ENCODE measurements at regions not wholly inside any gene's neighbourhood (a gene's known extent, or its start where the extent isn't known, plus 50 kb on each side); places are given as distances from the start of the nearest gene placed in this dataset.

DNA sequence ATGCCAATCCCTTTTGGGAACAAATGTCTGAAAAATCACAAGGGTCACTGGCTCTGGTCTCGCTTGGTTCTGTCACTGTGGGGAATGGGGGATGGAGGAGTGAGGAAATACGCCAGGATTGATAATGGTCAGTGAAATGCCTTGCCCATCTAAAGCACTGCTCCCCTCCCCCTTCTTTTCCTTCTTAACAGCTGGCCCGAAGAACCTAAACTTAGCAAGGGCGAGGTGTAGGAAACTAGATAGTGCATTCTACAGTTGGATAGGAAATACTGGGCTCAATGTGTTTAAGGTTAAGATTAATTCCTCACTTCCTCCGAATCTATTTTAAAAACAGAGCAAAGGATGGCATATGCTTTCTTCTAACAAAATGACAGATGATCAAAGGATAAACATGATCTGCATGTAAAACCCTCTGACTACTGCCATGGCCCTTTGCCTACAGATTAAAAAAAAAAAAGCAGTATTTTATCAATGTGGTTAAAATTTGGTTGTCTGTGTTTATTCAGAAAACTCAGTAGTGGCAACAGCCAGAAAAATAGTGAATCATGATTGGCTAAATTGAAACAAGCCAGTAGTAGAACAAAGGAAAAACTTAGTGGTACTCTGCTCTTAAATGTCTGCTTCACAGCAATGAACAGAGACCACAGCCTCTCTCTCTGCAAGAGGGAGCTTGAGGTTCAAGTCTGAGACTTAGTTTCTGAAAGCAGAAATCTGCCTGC is 86.1 kb upstream of the VAV3 start:
- no peak for DNase-seq (ENCODE audit: low read depth)

DNA sequence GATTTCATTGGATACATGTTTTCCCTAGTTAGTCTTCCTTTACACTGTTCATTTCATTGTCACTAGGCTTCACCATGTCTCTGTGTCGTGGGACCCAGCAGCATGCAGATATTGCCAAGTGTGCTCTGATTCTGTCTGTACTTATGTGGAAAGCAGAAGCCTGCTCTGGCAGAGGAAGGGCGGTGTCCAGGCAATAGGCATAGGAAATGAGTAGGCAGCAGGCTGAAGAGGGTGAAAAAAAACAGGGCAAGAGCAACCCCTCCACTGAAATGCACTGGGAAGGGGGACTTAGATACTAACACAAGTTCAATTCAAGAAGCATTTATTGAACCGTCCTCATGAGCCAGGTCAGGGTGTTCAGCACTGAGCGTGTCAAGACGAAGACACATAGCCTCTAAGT is 85.2 kb upstream of the VAV3 start:
- no peak for DNase-seq (ENCODE audit: low read depth)

DNA sequence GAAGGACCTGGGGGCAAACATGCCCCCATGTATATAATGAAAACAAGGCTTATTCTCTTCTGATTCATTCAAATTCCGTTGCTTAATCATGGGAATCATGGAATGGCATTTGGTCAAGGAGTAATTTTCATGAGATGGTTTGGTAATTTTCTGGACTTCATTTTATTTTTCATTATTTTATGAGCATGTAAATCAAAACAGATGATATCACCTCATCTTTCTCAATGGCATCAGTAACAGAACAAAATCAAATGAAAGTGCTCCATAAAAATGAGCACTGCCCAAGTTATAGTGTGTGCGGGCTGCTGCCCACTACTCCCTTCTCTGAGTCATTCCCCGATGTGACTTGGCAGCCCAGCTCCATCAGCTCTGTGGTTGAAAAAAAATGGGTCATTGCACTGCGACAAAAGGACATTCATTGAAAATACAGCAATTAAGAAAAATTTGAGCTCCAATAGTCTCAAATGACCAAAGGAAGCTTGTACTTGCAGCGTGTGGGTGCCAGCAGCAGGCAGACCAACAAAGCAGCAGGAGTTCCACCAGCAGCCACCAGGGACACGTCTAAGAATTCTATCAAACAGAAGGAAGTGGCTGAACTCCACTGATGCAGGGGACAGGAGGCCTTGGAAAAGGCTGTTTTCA is 84.3 kb upstream of the VAV3 start:
- DNase-seq (ENCODE audit: low read depth), result no peak

DNA sequence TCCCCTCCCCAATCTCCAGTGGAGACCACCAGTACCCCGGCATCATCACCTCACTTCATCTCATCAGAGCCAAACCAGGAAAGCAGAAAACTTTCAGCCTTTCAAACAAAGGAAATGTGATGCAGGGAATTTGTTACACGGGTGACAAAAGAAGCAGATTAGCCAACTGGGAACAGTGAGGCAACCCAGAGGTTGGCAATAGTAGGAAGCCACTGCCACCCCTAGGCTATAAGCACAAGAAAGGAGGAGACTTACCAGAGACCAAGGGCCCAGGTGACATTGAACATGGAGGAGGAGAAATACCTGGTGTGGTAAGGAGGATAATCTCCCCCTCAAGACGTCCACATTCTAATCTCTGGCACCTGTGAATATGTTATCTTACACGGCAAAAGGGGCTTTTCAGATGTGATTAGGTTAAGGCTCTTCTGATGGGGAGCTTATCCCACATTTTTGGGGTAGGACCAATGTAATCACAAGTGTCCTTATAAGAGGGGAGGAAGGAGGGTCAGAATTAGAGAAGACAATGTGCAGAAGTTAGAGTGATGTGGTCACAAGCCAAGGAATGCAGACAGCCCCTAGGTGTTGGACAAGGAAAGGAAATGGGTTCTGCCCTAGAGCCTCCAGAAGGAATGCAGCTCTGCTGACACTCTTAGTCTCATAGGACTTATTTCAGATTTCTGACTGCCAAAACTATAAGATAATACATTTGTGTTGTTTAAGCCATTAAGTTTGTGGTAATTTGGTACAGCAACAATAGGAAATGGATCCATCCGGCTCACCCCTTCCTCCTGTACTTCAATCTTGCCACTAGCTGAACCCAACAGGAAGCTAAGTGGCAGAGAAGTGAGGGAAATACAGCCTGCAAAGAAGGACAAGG is 83.6 kb upstream of the VAV3 start:
- no peak for DNase-seq (ENCODE audit: low read depth)

DNA sequence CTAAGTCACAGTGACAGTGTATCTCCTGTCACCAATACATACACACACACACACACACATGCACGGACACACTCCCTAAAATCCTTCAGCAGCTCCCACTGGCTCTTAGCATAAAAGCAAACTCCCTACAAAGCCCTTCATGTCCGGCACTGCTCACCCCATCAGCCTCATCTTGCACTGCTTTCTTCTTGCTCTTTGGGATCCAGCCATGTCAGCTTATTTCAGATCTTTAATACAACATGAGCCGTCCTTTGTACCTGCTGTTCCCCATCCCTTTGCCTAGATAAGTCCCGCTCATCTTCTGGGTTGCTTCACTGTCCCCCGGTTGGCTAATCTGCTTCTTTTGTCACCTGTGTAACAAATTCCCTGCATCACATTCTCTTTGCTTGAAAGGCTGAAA is 82.1 kb upstream of the VAV3 start:
- no peak for DNase-seq (ENCODE audit: low read depth)

DNA sequence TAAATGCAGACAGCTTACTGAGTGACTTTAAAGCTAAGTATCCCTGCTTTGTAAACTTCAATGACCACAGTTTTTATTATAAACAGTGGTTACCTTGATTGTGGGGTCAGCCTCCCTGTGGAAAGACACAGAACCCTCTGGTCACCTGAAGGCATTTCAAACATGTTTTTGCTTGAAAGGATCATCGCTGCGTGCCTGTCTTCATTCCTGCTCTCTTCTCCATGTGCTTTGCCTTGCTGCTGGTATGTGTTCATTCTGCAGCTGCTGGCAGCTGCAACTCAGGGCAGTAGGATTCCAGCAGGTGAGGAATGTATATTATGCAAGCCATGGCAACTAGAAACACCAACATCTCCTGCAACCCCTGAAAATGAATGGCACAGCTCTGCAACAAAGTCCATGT is 81.0 kb upstream of the VAV3 start:
- no peak for DNase-seq (ENCODE audit: low read depth)

DNA sequence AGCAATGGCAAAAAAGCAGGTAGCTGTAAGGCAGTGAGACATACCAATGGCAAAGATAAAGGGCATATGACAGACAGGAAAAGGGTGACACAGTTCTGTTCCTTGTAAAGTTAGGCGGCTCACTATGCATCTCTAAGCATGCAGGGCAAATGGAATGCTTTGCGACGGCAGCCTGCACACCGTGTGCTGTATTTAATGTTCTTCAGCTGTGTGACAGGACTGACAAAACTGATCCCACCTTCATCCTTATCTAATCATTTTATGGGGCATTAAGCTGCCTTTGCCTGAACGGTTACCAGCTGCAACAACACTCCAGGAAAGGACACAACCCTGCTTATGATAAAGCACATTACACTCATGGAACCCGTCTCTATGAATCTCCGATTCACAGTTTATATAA is 80.5 kb upstream of the VAV3 start:
- DNase-seq (ENCODE audit: low read depth), result no peak

DNA sequence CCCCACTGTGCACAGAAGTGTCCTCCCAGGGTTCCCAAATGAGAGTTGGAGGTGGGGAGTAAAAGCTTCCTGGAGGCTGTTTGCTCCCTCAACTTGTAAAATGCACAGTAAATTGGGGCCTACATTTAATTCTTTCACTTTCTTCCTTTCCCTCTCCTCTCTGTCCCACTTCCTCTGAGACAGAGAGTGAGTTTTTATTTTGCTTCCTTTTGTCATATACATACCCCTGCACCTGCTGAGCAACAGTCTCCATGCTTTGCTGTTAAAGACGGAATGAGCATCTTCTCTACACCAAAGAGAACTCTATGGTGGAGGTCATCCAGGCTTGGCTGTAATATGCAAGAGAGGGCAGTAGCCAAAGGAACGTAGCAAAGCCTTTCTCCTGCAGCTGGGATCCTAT is 79.3 kb upstream of the VAV3 start:
- DNase-seq (ENCODE audit: low read depth), result no peak

DNA sequence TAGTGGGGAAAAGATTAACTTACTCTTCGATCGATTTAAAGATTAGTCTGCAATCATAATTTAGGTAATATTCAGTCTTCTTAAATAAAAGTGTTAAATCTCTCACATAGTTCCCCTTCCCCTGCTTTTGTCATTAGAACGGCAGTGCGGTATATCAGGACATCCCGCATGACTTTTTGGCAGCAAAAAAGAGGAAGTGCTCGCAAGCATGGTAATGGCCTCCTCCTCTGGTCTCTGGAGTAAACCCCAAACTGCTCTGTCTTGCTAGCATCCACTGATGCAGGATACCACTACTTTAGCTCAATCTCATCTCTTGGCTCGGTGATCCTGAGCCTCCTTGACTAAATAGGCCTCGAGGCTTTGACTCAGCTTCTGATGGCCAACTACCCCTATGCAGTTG is 78.7 kb upstream of the VAV3 start:
- DNase-seq (ENCODE audit: low read depth), result no peak

DNA sequence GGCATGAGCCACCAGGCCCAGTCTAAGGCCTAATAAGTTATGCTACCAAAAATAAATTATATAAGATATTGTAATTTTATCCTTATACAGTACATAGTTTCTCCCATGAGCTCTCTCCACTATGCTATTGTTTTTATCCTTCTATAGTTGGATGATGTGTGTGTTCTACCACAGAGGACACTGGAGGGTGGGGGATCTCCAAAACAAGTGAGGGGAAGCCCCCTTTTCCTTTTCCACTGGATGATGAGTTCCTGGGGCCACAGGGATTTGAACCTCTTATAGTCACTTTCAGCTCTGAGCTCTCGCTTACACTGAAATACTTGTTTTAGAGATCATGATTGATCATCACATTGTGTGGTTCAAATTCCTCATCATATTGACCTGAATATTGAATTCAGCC is 77.6 kb upstream of the VAV3 start:
- DNase-seq (ENCODE audit: low read depth), result no peak

DNA sequence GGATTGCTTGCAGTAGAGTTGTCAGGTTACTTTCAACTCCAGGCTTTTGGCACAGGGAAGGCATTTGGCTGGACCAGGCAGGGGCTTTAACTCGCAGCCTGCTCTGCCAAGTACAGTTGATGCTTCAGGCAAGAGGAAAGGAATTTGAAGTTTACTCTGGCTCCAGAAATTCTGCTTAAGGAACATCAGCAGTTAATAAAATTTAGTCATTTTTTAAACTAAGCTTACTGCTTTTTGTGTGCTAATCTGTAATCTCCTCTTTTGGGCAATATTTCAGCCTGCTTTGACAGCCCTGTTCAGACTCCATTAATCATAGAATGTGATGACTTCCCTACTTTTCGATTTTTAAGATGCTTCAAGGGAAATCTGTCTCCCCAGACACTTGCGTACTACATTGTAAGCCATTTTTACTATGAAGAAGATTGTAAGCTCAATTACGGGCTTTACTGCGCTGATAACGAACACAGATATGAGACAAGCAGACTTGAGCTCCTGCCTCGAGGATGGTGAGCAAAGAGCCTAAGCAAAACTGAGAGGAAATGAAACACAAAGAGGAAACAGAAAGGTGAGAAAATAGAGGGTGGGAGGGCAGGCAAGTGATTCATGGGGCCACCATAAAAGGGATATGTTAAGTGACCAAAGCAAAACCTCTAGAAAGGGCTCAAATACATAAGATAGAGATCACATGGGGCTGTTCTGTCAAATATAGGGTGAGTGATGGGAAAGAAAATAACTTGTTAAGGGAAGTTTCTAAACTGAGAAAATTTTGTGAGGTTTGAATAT is 76.6 kb upstream of the VAV3 start:
- DNase-seq (ENCODE audit: low read depth), result peak; percentile 54

DNA sequence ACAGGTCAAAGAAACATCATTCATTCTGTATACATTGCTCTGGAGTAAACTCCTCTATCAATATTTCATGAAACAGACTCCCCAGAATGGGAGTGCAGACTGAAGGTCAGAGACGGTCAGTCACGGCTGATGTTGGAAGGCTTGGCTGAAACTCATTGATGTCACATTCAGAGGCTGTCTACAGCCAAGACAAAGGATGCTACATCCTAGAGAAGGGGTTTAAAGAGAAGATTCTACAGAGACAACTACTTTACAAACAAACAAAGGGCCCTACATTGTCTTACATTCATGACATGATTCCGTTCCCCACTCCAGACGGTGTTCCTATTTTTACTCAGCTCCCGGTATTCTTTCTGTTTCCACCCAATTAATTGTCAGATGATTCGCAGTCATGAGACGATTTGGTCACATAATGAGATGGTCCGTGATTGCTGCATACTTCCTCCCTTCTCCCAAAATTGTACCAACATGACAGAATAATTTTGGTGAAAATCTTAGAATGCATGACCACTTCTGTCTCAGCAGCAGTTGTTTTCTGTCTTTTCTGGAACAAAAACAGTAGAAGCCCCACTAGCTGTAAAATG is 73.8 kb upstream of the VAV3 start:
- no peak for DNase-seq (ENCODE audit: low read depth)

DNA sequence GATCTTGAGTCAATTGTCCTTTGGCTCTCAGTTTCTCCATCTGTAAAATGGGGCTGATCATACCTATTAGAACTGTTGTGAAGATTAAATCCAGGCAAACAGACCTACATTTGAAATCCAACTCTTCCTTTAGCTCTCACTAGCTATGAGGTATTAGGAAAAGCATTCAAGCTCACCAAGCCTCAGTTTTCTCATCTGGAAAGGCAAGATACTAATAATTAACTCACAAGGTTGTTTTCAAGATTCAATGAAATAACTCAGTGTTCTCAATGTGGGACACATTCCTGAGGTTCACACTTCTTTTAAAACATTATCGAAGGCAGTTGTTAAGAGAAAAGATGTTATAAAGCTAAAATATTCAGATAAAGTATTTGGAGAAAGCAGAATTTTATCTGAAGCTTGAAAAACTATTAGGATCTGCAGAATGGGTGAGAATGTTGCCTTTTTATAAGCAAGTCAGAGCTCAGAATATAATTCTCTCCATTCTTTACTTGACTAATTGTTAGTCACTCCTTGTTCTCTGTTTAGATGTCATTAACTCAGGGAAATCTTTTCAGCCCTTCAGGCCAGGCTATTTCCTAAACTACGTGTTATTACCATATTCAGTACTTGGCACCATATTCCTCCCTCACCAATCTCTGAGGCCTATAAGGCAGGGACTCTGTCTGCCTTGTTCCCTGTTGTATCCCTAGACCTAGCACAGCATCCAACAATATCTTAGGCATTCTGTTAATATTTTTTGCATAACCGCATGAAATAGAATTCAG is 72.0 kb upstream of the VAV3 start:
- DNase-seq (ENCODE audit: low read depth), result no peak

DNA sequence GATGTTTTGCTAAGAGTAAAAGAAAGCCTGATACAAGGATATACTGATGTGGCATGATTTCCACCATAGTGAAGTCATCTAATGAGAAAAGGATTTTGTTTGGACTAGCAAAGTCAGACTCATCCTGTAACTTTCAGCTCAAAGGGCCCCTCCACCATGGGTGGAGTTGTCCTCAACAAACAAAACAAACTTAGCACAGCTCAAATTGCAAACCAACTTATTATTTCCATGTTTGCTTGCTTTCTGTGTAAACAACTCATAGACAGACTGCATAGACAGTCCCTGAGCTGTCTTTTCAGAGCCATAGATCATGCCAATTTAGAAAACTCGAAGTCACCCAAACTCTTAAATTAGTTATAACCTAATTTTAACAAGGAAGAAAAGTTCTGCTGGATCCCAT is 69.4 kb upstream of the VAV3 start:
- DNase-seq (ENCODE audit: low read depth), result peak; percentile 36

DNA sequence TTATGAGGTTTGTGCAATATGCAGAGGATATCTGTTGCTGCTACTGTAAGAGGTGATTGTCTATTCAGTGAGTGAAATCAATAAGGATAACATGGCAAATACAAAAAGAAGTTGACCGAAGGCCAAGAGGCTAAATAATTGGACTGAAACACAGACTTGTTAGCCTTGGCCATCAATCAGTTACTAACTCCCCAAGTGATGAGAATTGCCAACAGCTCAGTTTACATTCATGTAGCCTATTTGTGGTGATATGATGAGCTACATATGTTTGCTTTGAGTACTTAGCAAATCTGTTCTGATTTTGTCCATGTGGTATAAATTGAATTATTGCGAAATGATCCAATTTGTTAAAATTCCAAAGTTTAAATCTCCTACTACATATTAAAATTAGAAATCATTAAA is 68.6 kb upstream of the VAV3 start:
- peak; percentile 61 for DNase-seq (ENCODE audit: low read depth)

DNA sequence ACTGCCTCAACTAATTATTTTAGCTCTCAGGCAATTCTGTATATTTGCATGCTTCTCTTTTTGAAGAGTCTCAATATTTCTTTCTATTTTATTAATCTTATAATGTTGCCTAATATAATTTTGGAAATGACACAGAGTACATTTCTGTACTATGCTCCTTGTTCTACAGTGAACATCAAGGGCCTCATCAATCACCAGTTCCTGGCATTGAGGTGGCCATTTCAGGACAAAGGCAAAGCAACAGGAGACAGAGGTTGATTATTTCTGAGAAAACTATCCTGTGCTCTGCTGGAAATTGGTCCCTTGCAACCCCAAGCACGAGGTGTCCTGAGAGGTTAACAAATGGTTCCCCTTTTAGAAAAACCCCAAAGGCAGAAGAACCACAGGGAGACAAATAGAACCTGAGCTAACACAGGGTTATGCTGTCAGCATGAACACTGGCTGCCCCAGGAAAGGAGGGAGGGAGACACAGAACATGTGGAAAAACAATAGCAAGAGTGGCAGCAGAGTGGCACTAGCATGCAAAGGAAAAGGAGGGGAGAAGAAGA is 63.9 kb upstream of the VAV3 start:
- DNase-seq (ENCODE audit: low read depth), result no peak

DNA sequence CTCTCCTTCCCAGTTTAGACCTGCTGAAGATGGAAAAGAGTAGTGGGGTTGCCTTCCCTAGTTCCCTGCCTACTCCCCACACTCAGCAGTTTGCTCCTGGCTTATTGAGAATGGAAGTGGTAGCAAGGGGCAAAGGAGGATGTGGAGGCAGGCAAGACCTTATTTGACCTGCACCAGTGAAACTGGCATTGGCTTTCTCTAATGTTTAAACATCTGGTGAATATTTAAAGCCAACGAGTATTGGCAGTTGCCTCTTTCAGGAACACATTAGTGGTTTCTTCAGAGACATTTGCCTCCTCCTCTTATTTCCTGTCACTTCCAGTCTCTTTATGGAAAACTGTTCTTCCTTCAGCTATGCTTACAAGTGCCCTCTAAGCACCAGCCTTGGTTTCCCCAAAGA is 62.4 kb upstream of the VAV3 start:
- DNase-seq (ENCODE audit: low read depth), result no peak

DNA sequence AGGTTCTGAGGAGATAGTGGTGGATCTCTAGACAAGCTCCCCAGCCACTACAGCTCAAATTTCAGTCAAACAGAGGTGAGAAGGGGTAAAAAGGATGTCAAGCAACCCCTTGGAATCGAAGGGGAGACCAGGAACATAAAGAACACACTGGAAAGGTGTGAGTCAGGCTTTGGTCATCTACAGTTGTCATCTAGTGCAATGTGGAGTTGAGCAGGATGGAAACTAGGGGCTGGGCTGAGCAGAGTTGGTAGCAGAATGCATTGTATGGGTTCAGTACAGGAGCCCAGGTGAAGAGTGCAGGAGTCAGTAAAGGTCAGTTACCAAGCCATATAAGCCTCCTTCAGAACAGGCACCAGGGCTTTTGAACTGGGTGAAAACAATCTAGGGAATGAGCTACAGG is 52.7 kb upstream of the VAV3 start:
- DNase-seq (ENCODE audit: low read depth), result no peak

DNA sequence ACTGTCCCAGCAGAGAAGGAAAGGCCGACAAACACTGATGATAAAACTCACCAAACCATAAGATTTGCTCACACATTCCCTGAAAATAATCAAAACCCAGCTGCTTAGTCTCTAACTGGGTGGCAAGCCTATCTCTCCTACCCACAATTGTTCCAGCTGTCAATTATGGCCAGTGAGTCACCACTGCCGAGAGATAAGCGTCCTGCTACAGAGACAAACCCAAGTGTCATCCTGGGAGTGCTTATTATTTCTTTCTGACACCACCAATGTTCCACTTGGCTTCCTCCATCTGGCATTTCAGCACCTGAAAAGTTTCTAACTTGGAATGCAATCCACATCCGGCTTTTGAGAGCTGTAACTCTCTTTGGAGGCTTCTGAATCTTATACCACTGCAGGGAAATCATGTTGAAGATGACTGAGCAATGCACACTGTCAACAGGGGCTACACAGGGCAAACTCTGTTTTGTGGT is 51.5 kb upstream of the VAV3 start:
- no peak for DNase-seq (ENCODE audit: low read depth)

Measured in fibroblast of the conjunctiva (primary cell).